RWPE2 (cell line): ENCODE measurements at regions not wholly inside any gene's neighbourhood (a gene's known extent, or its start where the extent isn't known, plus 50 kb on each side); places are given as distances from the start of the nearest gene placed in this dataset.

Experiments used
- ATAC-seq: fragments of 200-7000 bp; cut with Tn5 transposase; 3 replicates; pipeline ENCODE4 v1.9.1; 2021; ENCODE audit warnings: low read depth
- DNase-seq: peaks from one replicate; pipeline ENCODE4 v3.0.0-alpha.2; 2020; ENCODE audit warnings: low spot score
- H3K27ac ChIP-seq: fragments of 450-650 bp; 2 replicates; pipeline ENCODE4 v1.5.1; 2017; ENCODE audit warnings: mild to moderate bottlenecking; ENCODE audit not compliant: poor library complexity, severe bottlenecking
- H3K27me3 ChIP-seq: fragments of 250-450 bp; sonication (Bioruptor Pico); 2 replicates; pipeline ENCODE4 v1.5.1; 2021; ENCODE audit warnings: mild to moderate bottlenecking, moderate library complexity; ENCODE audit not compliant: insufficient read depth, poor library complexity, severe bottlenecking
- H3K36me3 ChIP-seq: fragments of 250-450 bp; sonication (Bioruptor Pico); 2 replicates; pipeline ENCODE4 v1.5.1; 2020; ENCODE audit warnings: low read depth, mild to moderate bottlenecking, moderate library complexity
- H3K4me1 ChIP-seq: fragments of 250-450 bp; sonication (Bioruptor Pico); 2 replicates; pipeline ENCODE4 v1.5.1; 2021; ENCODE audit warnings: mild to moderate bottlenecking, moderate library complexity; ENCODE audit not compliant: insufficient read depth, poor library complexity, severe bottlenecking
- H3K4me3 ChIP-seq: fragments of 250-450 bp; sonication (Bioruptor Pico); 2 replicates; pipeline ENCODE4 v1.5.1; 2021; ENCODE audit warnings: mild to moderate bottlenecking, moderate library complexity; ENCODE audit not compliant: severe bottlenecking
- H3K9me3 ChIP-seq: fragments of 250-450 bp; sonication (Bioruptor Pico); 2 replicates; pipeline ENCODE4 v1.5.1; 2021; ENCODE audit warnings: mild to moderate bottlenecking, moderate library complexity; ENCODE audit not compliant: severe bottlenecking
- TF ChIP-seq, protein P1 (sequence below): fragments of 450-650 bp; IDR thresholded peaks from one replicate; pipeline ENCODE4 v1.5.1; 2017; ENCODE audit warnings: mild to moderate bottlenecking, moderate library complexity; ENCODE audit not compliant: poor library complexity, severe bottlenecking

DNA sequence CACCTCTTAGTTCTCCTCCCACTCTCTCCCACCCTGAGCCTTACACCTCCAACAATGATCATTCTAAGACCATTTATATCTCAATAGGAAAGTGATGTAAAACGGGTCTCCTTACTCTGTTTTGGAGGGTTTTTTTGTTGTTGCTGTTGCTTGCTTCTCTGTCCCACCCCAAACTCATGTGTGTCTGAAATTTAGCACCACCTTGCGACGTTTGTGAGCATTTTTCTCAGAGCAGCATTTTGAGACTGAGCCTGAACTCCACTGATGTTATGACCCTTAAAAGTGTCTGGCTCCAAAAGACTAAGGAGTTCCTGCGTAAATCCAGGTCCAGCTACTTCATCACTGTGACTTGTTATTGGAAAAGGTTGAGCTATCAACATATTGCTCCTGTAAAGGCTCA, 155.0 kb downstream of the DAD1 start:
- ATAC-seq = no peak
- Histone ChIP-seq H3K27ac (no peak overlapping the region), H3K9me3 (no peaks in the 10 kb centered on the region), H3K36me3 (no peaks in the 10 kb centered on the region), H3K4me3 (no peak overlapping the region), H3K27me3 (no peaks in the 10 kb centered on the region), H3K4me1 (peaks cover 15% of the 10 kb centered on the region)
- TF ChIP-seq, protein P1, sequence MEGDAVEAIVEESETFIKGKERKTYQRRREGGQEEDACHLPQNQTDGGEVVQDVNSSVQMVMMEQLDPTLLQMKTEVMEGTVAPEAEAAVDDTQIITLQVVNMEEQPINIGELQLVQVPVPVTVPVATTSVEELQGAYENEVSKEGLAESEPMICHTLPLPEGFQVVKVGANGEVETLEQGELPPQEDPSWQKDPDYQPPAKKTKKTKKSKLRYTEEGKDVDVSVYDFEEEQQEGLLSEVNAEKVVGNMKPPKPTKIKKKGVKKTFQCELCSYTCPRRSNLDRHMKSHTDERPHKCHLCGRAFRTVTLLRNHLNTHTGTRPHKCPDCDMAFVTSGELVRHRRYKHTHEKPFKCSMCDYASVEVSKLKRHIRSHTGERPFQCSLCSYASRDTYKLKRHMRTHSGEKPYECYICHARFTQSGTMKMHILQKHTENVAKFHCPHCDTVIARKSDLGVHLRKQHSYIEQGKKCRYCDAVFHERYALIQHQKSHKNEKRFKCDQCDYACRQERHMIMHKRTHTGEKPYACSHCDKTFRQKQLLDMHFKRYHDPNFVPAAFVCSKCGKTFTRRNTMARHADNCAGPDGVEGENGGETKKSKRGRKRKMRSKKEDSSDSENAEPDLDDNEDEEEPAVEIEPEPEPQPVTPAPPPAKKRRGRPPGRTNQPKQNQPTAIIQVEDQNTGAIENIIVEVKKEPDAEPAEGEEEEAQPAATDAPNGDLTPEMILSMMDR = no peak
- no peak for DNase-seq

DNA sequence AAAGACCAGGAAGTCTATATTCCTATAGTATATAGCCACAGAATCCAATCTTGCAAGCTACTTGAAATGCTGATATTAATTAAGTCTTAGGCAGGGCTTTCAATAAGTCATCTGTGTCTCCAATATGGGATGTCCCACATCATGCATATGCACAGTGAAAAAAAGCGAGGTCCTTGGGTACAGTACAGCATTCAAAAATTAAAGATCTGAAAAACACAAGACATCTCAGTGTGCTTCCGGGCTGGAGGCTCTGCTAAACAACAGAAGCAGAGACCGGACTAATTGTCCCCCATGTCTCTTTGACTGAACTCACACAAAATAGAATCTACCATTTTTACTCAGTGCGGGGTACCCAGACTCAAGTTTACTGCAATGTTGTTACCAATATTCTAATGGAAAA, 156.0 kb downstream of the DAD1 start:
- ATAC-seq (peak; percentile 2; the same call in 1 of the 3 replicates), DNase-seq (no peak)
- no peaks in the 10 kb centered on the region for H3K9me3 ChIP-seq
- no peak overlapping the region for H3K4me3 ChIP-seq
- no peaks in the 10 kb centered on the region for H3K27me3 ChIP-seq
- no peaks in the 10 kb centered on the region for H3K36me3 ChIP-seq
- TF ChIP-seq, protein P1 = no peak
- H3K4me1 ChIP-seq = peaks cover 19% of the 10 kb centered on the region
- peak overlapping the region; percentile 22 for H3K27ac ChIP-seq

- TF ChIP-seq, protein P1 = no peak
- DNase-seq = no peak
- peak; percentile 92 for ATAC-seq
- Histone ChIP-seq H3K36me3 (no peaks in the 10 kb centered on the region), H3K9me3 (no peaks in the 10 kb centered on the region), H3K4me1 (peaks cover 25% of the 10 kb centered on the region), H3K4me3 (no peak overlapping the region), H3K27me3 (no peaks in the 10 kb centered on the region), H3K27ac (peak overlapping the region; percentile 22)
These were observed 156.6 kb downstream of the DAD1 start for GRCh38 chr14:22432348-22432976.

- no peak overlapping the region for H3K27ac ChIP-seq
- H3K27me3 ChIP-seq = no peaks in the 10 kb centered on the region
- no peaks in the 10 kb centered on the region for H3K9me3 ChIP-seq
- peaks cover 28% of the 10 kb centered on the region for H3K4me1 ChIP-seq
- no peak overlapping the region for H3K4me3 ChIP-seq
- ATAC-seq (no peak), DNase-seq (no peak)
- no peaks in the 10 kb centered on the region for H3K36me3 ChIP-seq
- TF ChIP-seq, protein P1 = no peak
These were observed 159.3 kb downstream of the DAD1 start for GRCh38 chr14:22429546-22430294.
